Erythroblast (primary cell): ENCODE measurements at regions not wholly inside any gene's neighbourhood (a gene's known extent, or its start where the extent isn't known, plus 50 kb on each side); places are given as distances from the start of the nearest gene placed in this dataset.

ENCODE experiments used
- GATA1 ChIP-seq: IDR thresholded peaks from 2 replicates; pipeline ENCODE4 v1.6.1; 2011; ENCODE audit warnings: low read depth, mild to moderate bottlenecking, control low read depth, low read length, moderate library complexity
- POLR2A ChIP-seq: IDR thresholded peaks from 2 replicates; pipeline ENCODE4 v1.6.1; 2011; ENCODE audit warnings: mild to moderate bottlenecking, low read length

GRCh38 chr20:24332956-24333355 is 136.5 kb upstream of the SYNDIG1 start:
- no peak for TF ChIP-seq POLR2A
- TF ChIP-seq GATA1: no peak
